PC-9 (cell line): ENCODE measurements at regions not wholly inside any gene's neighbourhood (a gene's known extent, or its start where the extent isn't known, plus 50 kb on each side); places are given as distances from the start of the nearest gene placed in this dataset.

ENCODE experiments used
- EZH2 ChIP-seq: fragments of 200-600 bp; sonication (generic); IDR thresholded peaks from 2 replicates; pipeline ENCODE4 v1.8.0; 2017; ENCODE audit warnings: antibody characterized with exemption, low read depth
- TF ChIP-seq, protein P1 (sequence below): fragments of 200-600 bp; sonication (generic); conservative IDR thresholded peaks from 2 replicates; pipeline ENCODE4 v1.6.1; 2017; ENCODE audit warnings: mixed run types, antibody characterized with exemption, mild to moderate bottlenecking, moderate library complexity

DNA sequence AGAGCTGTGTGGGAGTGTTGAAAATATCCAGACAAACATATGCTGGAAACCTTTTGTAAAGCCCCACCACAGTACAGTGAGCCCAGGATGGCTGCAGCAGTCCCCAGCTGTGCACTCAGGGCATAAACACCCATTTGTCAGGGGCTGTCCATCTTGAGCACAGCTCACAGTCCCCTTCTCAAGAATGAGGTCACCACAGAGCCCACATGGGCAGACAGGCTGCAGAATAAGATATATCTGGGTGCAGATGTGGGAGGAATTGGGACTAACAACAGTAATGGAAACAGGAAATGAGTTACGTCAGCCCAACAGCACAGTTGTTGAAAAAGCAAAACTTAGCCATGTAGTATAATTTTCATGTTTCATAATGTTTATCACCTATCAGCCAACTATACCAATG lies 219.6 kb downstream of the ETAA1 start:
- TF ChIP-seq, protein P1, sequence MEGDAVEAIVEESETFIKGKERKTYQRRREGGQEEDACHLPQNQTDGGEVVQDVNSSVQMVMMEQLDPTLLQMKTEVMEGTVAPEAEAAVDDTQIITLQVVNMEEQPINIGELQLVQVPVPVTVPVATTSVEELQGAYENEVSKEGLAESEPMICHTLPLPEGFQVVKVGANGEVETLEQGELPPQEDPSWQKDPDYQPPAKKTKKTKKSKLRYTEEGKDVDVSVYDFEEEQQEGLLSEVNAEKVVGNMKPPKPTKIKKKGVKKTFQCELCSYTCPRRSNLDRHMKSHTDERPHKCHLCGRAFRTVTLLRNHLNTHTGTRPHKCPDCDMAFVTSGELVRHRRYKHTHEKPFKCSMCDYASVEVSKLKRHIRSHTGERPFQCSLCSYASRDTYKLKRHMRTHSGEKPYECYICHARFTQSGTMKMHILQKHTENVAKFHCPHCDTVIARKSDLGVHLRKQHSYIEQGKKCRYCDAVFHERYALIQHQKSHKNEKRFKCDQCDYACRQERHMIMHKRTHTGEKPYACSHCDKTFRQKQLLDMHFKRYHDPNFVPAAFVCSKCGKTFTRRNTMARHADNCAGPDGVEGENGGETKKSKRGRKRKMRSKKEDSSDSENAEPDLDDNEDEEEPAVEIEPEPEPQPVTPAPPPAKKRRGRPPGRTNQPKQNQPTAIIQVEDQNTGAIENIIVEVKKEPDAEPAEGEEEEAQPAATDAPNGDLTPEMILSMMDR, result no peak
- TF ChIP-seq EZH2, result no peak
